ENCODE measurements at regions not wholly inside any gene's neighbourhood (a gene's known extent, or its start where the extent isn't known, plus 50 kb on each side); places are given as distances from the start of the nearest gene placed in this dataset.

DNA sequence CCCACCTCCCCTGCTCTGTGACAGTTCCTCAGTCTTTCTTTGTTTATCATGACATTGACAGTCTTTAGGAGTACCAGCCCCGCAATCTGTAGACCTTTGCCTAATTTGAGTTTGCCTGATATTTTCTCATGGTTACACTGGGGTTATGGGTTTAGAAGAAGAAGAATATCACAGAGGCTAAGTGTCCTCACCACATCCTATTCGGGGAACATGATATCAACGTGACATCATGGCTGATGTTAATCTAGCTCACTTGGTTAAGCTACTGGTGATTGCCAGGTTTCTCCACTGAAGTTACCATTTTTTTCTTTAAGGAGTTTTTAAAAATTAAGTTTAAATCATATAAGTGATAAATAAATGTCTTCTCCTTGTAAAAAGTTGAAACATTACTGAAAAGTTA is 127.5 kb downstream of the CEP57L1 start:
- Histone ChIP-seq H3K36me3 (no peaks in the 10 kb centered on the region), H3K27ac (no peak overlapping the region), H3K4me3 (ENCODE audit: low read depth, low read length) (no peak overlapping the region), H3K27me3 (ENCODE audit: insufficient read depth, low read depth, severe bottlenecking) (no peaks in the 10 kb centered on the region), H3K9me3 (ENCODE audit: severe bottlenecking) (no peaks in the 10 kb centered on the region)
- no peak for DNase-seq
- TF ChIP-seq, protein P1, sequence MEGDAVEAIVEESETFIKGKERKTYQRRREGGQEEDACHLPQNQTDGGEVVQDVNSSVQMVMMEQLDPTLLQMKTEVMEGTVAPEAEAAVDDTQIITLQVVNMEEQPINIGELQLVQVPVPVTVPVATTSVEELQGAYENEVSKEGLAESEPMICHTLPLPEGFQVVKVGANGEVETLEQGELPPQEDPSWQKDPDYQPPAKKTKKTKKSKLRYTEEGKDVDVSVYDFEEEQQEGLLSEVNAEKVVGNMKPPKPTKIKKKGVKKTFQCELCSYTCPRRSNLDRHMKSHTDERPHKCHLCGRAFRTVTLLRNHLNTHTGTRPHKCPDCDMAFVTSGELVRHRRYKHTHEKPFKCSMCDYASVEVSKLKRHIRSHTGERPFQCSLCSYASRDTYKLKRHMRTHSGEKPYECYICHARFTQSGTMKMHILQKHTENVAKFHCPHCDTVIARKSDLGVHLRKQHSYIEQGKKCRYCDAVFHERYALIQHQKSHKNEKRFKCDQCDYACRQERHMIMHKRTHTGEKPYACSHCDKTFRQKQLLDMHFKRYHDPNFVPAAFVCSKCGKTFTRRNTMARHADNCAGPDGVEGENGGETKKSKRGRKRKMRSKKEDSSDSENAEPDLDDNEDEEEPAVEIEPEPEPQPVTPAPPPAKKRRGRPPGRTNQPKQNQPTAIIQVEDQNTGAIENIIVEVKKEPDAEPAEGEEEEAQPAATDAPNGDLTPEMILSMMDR (IDR thresholded peaks at IDR 0.05; ENCODE audit: low read depth, low read length), result no peak

DNA sequence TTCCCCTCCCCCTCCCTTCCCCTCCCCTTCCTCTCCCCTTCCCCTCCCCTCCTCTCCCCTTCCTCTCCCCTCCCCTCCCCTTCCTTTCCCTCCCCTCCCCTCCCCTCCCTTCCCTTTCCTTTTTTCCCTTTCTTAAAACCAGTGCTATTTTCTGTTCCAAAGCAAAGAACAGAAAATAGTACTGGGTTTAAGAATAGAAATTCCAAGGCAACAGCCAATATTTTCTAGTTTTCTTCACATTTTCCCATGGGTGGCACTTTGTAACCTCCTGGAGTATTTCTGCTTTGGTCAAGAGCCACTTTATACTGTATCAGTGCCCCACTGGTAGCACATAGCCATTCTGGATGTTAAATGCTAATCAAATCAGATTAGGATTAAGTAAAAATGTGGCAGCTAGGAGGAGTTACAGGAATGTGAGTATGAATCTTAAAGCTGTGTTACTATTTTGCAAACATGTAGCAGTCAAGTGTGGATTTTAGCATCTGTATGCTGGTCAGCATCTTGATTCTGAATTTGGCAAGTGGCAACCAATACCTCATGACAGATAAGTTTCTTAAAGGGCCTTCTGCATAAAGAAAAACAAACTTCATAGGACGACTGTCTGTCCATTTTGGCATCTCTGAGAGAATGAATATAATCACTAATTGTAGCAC is 126.4 kb downstream of the CEP57L1 start:
- H3K4me3 ChIP-seq (ENCODE audit: low read depth, low read length), result no peak overlapping the region
- no peaks in the 10 kb centered on the region for H3K27me3 ChIP-seq (ENCODE audit: insufficient read depth, low read depth, severe bottlenecking)
- no peak overlapping the region for H3K27ac ChIP-seq
- no peaks in the 10 kb centered on the region for H3K9me3 ChIP-seq (ENCODE audit: severe bottlenecking)
- no peak for DNase-seq
- H3K36me3 ChIP-seq, result no peaks in the 10 kb centered on the region
- TF ChIP-seq, protein P1 (IDR thresholded peaks at IDR 0.05; ENCODE audit: low read depth, low read length), result no peak

All from WERI-Rb-1 (cell line).